HG03575 (cell line): ENCODE measurements at regions not wholly inside any gene's neighbourhood (a gene's known extent, or its start where the extent isn't known, plus 50 kb on each side); places are given as distances from the start of the nearest gene placed in this dataset.
"Not testable (repeated sequence)": the region's sequence is repeated elsewhere in the genome, so short reads cannot be mapped to it uniquely, and the experiment has no call there.

Source experiments
- ATAC-seq: cut with Tn5 transposase; IDR thresholded peaks from one replicate; pipeline ENCODE4 v1.9.1; 2021; ENCODE audit not compliant: unreplicated experiment, insufficient number of reproducible peaks, low FRiP score; ENCODE audit errors: extremely low read depth

GRCh38 chr16:59351305-59351903, 617.3 kb upstream of the GOT2 start:
- ATAC-seq: no peak

- no peak for ATAC-seq
These were observed 616.6 kb upstream of the GOT2 start for GRCh38 chr16:59350670-59351069.

GRCh38 chr16:59342669-59343068, 608.6 kb upstream of the GOT2 start:
- no peak for ATAC-seq

DNA sequence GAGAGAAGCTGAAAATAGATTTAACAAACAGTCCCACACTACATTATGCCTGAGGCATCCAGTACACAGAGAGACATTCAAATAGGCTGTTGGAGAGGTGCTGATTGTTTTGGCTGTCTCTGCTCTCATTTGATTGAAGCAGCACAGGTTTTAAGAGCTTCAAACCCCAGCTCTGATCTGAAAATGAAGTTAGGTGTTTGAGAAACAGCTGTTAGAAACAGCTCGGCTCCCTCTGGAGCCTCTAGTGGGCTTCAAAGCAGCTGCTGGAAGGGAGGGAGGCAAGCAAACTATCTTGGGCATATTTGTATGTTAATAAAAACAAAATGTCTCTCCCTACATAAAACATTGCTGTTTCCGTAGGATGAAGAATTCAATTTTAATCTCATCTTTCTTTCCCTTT, 607.3 kb upstream of the GOT2 start:
- no peak for ATAC-seq

- ATAC-seq: no peak
These were observed 605.8 kb upstream of the GOT2 start for GRCh38 chr16:59339871-59340270.

DNA sequence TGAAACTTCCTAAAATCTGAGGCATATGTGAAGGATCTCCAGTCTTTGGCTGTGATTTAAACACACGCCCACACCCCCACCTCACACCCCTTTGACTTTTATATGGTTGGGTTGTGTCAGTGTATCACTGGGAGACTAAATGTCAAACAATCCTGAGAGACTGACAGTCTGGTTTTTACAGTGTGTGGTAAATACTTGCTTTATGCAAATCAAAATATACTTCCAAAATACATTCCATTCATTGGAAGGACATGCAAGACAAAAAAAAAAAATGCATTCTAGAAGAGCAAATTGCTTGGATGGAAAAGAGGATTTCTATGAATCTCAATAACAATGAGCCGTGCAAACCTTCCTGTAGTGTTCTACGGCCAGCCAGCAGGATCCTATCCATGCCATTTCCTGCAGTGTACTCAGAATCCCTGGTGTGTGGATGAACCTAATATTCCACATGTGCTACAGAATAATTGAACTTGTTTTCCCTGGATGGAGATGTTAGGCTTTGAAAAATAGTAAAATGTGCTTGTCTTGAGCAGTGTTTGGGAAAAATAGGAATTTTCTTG, 602.1 kb upstream of the GOT2 start:
- no peak for ATAC-seq

DNA sequence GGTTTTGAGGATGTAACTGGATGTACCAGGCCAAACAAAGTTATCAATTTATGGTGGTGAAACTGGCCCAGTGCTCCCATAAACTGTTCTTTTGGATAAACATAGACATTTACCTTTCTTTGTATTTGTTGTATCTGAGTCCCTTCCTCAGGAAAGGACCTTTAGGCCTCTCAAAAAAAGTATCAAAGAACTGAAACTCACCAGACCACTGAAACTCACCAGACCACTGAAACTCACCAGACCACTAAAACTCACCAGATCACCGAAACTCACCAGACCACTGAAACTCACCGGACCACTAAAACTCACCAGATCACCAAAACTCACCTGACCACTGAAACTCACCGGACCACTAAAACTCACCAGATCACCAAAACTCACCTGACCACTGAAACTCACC, 597.6 kb upstream of the GOT2 start:
- ATAC-seq: not testable (repeated sequence)

DNA sequence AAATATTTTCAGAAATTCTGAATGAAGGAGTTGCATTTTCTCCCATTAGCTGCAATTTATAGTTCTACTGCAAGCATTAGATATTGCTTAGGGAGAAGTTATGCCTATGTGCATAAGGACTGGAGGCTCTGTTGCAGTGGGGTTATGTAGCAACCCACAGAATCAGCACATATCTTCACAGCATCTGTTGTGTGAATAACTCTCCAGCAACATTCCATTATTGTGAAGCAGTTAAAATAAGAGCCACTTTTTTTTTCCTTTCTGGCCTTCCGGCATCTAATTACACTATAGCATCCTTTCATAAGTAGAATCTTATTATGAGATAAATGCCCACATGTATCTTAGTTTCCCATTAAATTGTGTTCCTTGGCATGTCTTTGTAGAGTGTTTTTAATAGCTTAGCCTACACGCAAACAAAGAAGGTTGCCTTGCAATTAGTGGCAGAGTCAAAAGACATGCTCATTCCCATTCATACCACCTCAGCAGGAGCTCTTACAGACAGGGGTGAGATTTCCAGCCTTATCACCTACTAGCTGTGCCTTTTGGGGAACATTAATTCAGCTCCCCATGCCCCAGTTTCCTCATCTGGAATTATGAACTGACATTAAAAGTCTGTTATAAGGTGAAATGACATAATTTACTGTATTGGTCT, 596.0 kb upstream of the GOT2 start:
- ATAC-seq: no peak

DNA sequence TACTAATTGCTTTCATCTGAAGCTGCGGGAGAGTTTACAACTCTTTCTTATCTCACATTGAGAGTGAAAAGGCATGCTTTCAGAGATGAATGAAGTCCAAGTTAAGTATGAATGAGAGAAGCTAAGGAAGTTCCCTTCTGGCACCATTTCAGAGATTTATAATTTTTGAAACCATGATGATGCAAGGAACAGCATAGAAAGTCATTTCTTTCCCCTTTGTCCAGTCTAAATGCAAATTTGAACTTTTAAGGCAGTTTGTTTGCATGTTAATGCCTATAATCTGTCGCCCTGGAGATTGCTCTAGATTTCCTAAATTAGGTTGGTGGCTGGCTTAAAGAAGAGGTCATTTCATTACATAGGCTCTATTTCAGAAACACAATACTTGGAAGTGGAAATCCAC, 594.8 kb upstream of the GOT2 start:
- ATAC-seq: no peak

DNA sequence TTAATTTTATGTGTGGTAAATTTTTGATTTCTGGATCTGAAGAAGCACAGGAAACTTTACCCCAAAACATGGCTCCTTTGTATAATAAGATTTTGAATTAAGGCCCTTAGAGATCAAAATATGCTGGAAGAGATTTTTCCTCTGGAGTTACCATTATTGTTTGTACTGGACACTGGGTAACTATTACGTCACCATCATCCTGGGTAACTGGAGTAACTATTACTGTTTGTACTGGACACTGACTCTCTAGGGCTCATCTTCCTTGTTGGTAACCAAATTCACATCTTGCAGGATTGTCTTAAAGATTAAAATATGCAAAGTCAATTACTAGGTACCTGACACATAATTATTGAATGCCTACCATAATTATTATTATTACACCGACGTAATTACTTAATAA, 593.8 kb upstream of the GOT2 start:
- no peak for ATAC-seq

- ATAC-seq: no peak
These were observed 592.8 kb upstream of the GOT2 start for GRCh38 chr16:59326955-59327354.

GRCh38 chr16:59324462-59324861, 590.3 kb upstream of the GOT2 start:
- ATAC-seq: no peak

DNA sequence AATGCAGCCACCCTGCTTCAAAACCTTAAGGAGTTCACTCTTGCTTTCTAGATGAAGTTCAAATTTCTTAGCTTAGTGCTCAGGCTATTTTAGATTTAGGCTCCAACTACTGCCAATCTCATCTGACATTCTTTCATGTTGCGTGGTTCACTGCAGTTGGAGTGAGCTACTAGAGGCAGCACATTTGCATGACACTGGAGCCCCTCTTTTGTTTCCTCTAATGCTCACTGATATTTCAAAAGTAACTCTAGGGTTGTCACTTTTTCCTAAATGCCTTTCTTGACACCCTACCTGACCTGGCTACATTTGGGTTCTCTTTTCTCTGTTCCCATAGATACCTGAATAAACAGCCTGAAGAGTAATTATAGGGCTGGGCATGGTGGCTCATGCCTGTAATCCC, 586.5 kb upstream of the GOT2 start:
- ATAC-seq: no peak

- ATAC-seq: no peak
These were observed 585.8 kb upstream of the GOT2 start for GRCh38 chr16:59319871-59320270.

DNA sequence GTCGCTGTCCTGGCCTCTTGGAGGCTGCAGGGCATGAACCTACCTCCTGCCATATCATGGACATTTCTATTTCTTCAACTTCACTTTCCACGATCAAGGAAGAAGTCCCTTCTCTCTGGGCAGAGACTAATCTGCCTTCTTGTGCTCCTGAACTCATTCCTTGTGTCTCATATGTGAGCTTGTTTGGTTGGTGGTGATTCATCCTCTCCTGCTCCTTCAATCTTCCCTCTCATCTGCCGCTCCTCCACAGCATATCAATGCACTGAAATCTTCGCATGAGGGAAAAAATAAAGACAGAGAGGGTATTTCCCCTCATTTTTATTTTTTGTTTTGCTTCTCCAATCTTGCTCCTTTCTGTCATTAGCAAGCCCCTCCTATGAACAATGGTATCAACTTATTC, 571.7 kb upstream of the GOT2 start:
- ATAC-seq: no peak

DNA sequence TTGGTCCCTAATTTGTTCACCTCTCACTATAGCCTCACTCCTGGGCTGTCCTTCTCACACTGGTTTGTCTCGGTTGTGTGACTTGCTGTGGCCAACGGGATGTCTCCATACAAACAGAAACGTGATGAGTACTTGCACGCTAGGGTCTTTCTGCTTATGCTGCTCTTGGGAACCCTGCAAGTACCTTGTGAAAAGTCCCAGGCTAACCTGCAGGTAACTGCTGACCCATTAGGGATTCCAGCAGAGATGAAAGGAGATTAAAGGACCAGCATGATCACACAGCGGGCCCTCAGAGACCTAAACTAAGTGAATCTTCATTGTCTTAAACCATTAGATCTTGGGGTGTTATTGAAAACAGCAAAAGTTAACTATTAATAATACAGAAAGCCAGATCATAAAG, 562.8 kb upstream of the GOT2 start:
- ATAC-seq: no peak

DNA sequence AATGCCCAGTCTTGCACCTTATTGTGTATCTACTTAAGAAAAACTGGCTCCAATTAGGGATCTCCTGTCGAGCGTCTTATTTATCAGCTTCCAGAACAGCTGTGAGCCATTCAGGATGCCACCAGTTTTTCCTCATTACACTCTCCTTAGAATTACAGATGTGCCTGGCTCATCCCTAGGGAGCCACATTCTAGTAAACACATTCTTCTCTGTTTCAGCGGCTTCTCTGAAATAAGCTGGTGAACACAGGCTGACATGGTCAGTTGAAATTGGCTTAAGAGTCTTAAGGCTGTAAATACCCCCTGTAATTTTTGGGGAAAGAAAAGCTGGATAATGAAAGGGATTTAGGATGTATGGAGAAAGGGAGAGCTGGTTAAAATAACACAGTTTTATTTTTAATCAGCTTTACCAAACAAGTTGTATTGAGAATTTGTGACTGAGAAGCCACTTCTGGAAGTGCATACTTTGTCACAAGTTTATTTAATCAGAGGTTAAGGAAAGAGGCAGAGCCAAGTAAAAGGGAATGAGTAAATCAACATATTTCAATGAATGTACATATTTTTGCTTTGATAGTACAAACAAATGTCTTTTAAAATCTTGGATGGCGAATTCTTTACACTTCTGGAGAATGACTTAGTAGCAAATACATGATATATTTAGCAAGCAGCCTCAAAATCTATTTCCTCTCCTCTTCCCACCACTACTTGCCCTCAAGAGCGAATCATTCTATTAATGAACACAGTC, 562.0 kb upstream of the GOT2 start:
- no peak for ATAC-seq

- ATAC-seq: no peak
These were observed 561.4 kb upstream of the GOT2 start for GRCh38 chr16:59295474-59295873.

DNA sequence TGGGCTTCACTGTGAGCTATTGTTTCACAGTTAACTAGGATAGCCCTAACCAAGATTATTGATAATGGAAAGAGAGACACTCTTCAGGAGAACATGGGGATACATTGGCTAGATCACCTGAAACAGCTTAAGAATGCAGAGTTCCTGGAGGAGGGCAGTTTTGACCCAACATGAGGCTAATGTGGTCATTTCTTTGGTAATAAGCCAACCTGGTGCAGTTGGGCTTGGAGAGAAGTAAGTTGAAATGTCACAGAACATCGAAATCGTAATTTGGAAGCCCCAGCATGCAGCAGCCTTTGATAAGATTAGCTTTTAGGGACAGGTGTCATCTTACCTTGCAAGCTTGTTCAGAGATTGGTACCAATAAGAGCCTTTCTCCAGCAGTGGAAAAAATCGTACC, 556.6 kb upstream of the GOT2 start:
- no peak for ATAC-seq

DNA sequence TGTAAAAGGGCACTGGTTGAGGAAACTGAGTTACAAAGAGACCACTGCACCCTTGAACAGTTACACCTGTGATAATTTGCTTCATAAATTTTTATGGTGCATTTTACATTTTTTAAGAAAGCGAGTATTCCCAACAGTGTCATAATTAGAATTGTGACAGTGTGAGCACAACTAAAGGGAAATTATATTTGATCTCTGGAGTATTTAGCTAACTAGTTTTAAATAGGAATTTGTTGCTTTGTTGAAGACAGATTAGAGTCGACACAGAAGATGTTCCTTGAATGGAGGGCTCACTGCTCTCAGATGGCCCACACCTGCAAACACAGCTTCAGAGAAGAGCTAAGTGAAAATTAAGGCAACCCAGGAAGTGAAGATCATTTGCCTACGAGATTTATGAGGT, 555.0 kb upstream of the GOT2 start:
- ATAC-seq: no peak
